HG03457 (cell line): ENCODE measurements at regions not wholly inside any gene's neighbourhood (a gene's known extent, or its start where the extent isn't known, plus 50 kb on each side); places are given as distances from the start of the nearest gene placed in this dataset.
A peak's percentile ranks its signal among the peaks of the same experiment; 100 is the strongest.

Experiments used
- ATAC-seq: cut with Tn5 transposase; IDR thresholded peaks from one replicate; pipeline ENCODE4 v1.9.1; 2021; ENCODE audit warnings: moderate number of reproducible peaks; ENCODE audit not compliant: unreplicated experiment

- no peak for ATAC-seq
Observed at GRCh38 chr20:40186826-40187225, 502.2 kb downstream of the MAFB start.

DNA sequence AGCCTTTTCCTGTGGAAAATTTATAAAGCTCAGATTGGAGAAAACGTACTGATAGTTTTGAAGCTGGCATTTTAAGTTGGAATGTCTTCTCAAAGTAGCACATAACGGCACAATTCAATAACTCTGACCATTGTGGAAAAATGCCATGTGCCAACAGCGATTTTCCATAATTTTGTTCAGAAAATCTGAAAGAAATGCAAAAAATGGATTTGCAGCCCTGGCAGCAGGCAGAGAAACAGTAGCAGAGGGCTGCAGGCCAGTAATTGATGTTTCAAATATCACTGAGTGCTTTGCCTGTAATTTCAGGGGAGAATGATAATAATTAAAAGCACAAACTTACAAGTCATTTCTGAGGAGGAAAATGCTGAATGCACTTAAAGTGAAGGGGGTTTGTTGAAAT lies 507.4 kb downstream of the MAFB start:
- no peak for ATAC-seq

- no peak for ATAC-seq
Observed at GRCh38 chr20:40176098-40176841, 512.8 kb downstream of the MAFB start.

GRCh38 chr20:40175296-40175695 lies 513.7 kb downstream of the MAFB start:
- ATAC-seq: no peak

- no peak for ATAC-seq
Observed at GRCh38 chr20:40173872-40174271, 515.2 kb downstream of the MAFB start.

GRCh38 chr20:40168981-40169620 lies 519.9 kb downstream of the MAFB start:
- ATAC-seq: no peak

- no peak for ATAC-seq
Observed at GRCh38 chr20:40161391-40161790, 527.6 kb downstream of the MAFB start.

- no peak for ATAC-seq
Observed at GRCh38 chr20:40160097-40160550, 528.9 kb downstream of the MAFB start.

DNA sequence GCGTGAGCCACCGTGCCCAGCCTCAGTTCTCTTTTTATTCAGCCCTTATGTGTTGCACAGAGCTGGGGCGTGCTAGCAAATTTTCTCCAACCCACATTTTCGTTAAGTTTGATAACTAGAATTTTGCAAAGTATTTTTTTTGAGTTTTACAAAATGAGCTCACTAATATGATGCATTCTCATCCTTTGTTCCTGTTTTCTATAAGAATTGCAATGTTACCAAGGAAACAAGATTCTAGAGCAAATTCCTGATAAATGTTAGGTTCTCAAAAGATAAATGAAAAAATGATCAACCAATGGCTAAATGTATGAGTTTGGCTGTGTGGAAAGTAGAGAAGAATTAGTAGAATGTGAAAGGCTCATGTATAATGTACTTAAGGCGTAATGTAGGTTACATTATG lies 529.8 kb downstream of the MAFB start:
- ATAC-seq: no peak

DNA sequence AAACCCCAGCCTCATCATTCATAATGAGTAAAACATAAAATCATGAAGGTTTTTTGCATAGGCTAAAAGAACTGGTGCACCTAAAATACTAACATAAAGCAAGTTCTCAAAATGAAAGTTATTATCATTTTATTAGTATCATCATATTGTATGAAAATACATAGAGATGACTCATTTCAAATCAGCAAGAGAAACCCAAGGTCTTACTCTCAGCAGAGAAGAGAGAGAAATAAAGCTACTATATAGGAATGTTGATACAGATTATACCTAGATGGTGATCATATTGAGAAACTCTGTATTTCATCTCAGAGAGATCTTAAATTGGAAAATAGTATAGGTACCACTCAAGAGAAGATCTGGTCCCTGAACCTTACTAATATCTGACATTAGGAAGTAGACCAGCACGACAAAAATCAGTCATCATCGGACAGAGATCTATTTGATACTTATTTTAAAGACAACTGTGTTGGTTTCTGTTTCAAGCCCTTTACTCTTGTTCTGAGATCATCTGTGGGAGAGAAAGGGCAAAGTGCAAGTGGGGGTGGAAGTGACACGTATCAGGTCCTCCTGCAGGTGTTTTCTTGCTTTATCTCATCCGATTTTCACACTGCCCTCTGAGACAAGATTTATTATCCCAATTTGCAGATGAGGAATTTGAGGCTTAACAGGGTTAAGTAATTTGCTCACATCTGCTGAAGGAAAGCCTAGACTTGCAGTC lies 532.3 kb downstream of the MAFB start:
- ATAC-seq: peak; percentile 97

- no peak for ATAC-seq
Observed at GRCh38 chr20:40154514-40154913, 534.5 kb downstream of the MAFB start.

DNA sequence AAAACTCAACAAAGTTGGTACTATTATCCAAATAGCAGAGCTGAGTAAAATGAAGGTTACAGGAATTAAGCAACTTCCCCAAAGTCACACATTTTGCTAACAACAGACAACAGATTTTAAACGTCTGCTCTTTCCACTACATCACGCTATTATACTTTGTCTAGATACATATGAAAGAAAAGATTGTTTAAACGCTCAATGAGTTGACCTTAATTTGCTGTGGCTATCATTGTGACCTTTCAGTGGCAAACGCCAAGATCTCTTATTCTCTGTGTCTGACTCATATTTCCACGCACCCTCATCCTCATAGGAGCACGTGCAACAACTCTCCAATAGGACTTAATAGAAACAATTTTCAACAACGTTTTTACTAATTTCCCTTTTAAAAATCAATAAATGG lies 540.1 kb downstream of the MAFB start:
- ATAC-seq: no peak

- ATAC-seq: no peak
Observed at GRCh38 chr20:40146071-40146470, 543.0 kb downstream of the MAFB start.

DNA sequence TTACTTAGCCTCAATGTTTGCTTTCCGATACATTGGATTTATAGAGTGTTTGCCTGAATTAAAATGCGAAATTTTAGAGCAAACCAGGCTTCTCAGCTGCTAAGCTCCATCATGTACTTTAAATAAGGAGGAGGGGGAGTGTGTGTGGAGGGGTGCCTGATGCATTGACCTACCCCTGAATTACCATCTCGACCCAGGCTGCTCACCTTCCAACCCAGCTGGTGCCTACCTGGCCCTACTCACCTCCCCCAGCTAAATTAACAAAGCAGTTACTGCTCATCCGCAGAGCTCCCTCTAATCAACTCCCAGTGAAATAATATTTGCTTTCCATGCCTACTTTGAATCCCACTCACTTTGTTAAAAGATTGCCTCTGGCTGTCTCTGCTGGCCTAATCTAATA lies 544.5 kb downstream of the MAFB start:
- ATAC-seq: no peak

- no peak for ATAC-seq
Observed at GRCh38 chr20:40134176-40134575, 554.9 kb downstream of the MAFB start.

GRCh38 chr20:40120827-40121226 lies 568.2 kb downstream of the MAFB start:
- no peak for ATAC-seq

DNA sequence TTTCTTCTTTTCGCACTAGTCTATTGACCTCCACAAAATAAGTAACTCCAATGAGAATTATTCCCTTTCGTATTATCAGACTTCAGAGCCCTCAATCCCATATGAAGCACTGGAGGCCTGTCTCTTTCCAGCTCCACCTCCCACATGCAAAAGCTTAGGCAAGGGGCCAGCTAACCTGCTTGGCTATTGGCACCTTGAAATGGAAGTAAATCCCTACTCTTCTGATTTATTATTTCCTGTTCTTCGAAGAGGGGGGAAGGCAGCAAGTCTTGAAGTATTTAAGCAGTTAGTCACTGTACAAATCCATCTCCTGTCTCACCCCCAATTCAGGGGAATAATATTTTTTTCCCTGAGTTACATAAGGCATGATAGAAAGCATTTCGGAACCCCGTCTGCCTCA lies 577.8 kb downstream of the MAFB start:
- no peak for ATAC-seq

GRCh38 chr20:40110311-40110831 lies 578.7 kb downstream of the MAFB start:
- no peak for ATAC-seq

DNA sequence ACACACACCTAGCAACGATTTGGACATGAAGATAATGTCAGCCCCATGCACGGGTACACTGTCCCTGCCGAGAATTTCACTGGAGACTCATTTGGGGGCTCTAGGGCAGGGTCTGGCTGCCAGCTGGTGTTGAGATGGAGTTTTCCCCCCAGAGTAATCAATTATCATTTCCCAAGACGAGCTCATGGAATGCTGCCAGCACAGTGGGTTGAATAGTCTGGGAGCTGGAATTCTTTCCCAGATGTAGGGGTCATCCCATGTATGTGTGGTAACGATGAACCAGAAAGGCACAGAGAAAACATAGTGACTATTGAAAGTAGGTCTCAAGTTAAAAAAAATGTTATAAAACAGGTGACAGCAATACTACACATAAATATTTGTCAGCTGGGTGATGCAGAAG lies 579.9 kb downstream of the MAFB start:
- no peak for ATAC-seq

GRCh38 chr20:40108321-40108720 lies 580.7 kb downstream of the MAFB start:
- ATAC-seq: no peak

DNA sequence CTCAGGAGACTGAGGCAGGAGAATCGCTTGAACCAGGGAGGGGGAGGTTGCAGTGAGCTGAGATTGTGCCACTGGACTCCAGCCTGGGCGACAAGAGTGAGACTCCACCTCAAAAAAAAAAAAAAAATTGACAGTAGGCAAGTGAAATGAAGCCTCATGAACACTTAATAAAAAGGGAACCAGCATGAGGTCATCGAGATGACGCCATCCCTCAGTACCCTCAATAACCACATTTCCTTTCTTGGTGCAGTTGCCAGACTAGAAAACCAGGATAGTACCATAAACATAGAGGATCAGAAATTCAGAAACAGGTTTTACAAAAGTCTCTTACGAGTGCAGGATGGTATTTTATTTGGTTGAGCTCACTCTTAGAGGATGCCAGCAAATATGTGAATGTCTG lies 584.1 kb downstream of the MAFB start:
- no peak for ATAC-seq

GRCh38 chr20:40103420-40103819 lies 585.6 kb downstream of the MAFB start:
- ATAC-seq: no peak
